ENCODE measurements at regions not wholly inside any gene's neighbourhood (a gene's known extent, or its start where the extent isn't known, plus 50 kb on each side); places are given as distances from the start of the nearest gene placed in this dataset.

GRCh38 chr21:36550761-36551160 lies 70.8 kb upstream of the CLDN14 start:
- H3K27ac Mint-ChIP-seq: no peak overlapping the region
- no peaks in the 10 kb centered on the region for H3K9me3 Mint-ChIP-seq
- no peaks in the 10 kb centered on the region for H3K4me1 Mint-ChIP-seq
- no peak overlapping the region for H3K4me3 Mint-ChIP-seq
- H3K36me3 Mint-ChIP-seq: no peaks in the 10 kb centered on the region
- H3K27me3 Mint-ChIP-seq: peaks cover 3% of the 10 kb centered on the region

GRCh38 chr21:36551321-36551720 lies 71.4 kb upstream of the CLDN14 start:
- H3K27me3 Mint-ChIP-seq: peaks cover 3% of the 10 kb centered on the region
- no peaks in the 10 kb centered on the region for H3K36me3 Mint-ChIP-seq
- no peaks in the 10 kb centered on the region for H3K9me3 Mint-ChIP-seq
- H3K4me1 Mint-ChIP-seq: no peaks in the 10 kb centered on the region
- H3K4me3 Mint-ChIP-seq: no peak overlapping the region
- no peak overlapping the region for H3K27ac Mint-ChIP-seq

DNA sequence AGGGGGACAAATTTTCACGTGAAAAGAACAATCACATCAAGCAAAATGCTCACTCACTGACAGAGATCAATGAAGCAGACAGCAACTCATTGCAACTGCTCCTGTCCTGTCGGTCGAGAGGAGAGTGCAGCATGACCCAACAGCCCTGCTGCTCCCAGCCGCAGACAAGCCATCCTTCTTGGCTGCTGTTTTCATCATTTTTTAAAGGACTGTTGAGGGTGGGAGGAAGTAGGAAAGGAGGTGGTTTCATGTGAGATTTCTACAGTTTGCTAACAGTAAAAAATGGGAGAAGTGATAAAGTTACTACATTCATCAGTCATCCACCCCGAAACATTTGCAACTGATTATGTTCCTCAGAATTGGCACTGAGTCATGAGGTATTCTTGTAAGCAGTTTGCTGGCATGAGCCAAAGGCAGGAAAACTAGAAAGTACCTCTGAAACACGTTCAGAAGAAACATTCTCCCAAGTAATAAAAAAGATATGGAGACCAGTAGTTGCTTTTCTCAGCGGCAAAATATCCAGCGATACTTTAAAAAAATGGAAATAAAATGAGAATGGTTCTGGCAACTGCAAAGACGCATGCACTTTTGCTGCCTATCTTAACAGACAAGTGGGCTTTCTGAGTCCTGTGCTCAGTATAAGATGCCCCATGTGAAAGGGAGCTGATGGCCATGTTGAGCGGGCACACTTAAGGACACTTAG lies 72.0 kb upstream of the CLDN14 start:
- Mint-ChIP-seq H3K27ac (no peak overlapping the region), H3K9me3 (peaks cover 3% of the 10 kb centered on the region), H3K36me3 (no peaks in the 10 kb centered on the region), H3K4me1 (no peaks in the 10 kb centered on the region), H3K27me3 (peaks cover 6% of the 10 kb centered on the region), H3K4me3 (no peak overlapping the region)

GRCh38 chr21:36552434-36552785 lies 72.5 kb upstream of the CLDN14 start:
- peaks cover 4% of the 10 kb centered on the region for H3K27me3 Mint-ChIP-seq
- no peaks in the 10 kb centered on the region for H3K36me3 Mint-ChIP-seq
- H3K27ac Mint-ChIP-seq: no peak overlapping the region
- H3K4me1 Mint-ChIP-seq: no peaks in the 10 kb centered on the region
- H3K4me3 Mint-ChIP-seq: no peak overlapping the region
- peaks cover 5% of the 10 kb centered on the region for H3K9me3 Mint-ChIP-seq

DNA sequence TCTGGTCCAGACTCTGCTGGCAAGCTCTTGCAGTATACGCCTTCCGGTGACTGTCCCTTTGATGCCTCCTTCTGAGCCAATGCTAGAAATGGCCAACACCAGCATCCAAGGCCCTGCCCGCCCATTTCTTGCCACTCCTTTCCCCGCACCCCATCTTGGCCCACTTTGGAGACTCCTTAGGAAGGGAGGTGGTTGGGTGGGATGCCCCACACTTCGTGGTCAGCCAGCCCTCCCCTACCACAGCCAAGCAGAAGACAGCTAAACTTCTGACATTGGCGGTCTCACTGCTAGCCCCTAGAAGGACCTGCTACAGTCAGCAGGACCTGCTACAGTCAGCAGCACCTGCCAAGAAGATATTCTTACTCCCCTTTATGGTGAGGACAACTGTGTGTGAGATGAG lies 73.5 kb upstream of the CLDN14 start:
- H3K36me3 Mint-ChIP-seq: no peaks in the 10 kb centered on the region
- H3K27me3 Mint-ChIP-seq: peaks cover 7% of the 10 kb centered on the region
- H3K4me3 Mint-ChIP-seq: no peak overlapping the region
- peaks cover 10% of the 10 kb centered on the region for H3K9me3 Mint-ChIP-seq
- H3K4me1 Mint-ChIP-seq: no peaks in the 10 kb centered on the region
- no peak overlapping the region for H3K27ac Mint-ChIP-seq

- Mint-ChIP-seq H3K4me1 (no peaks in the 10 kb centered on the region), H3K4me3 (no peak overlapping the region), H3K9me3 (peaks cover 10% of the 10 kb centered on the region), H3K27me3 (peaks cover 9% of the 10 kb centered on the region), H3K27ac (peak overlapping the region; percentile 12), H3K36me3 (no peaks in the 10 kb centered on the region)
Observed at GRCh38 chr21:36554411-36555157, 74.7 kb upstream of the CLDN14 start.

DNA sequence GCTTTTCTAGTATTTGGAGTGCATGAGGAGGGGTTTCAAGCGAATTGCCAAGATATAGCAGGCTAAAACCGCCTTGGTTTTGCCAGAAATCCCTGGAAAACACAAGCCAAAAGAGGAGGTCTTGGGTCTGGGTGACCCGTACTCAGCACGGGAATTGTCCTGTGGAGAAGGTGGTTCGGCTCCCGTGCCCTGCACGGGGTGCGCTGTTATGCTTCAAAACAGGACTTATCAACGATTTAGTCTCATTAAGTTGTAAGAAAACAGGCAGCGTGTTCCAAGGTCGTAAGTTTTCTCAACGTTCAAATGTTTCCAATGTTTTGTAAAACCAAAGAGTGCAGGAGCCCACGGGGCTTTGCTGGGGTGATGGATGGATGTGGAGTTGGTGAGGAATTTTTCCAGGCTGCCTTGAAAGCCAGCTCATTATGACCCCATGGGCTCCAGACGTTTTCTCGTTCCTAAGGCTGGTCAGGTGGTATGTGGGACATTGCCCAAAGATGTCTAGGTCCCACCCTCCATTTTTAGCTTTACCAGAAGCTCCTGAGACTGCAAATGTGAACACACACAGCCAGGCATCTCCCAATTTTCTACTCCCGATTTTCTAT lies 75.4 kb upstream of the CLDN14 start:
- no peak overlapping the region for H3K4me3 Mint-ChIP-seq
- H3K36me3 Mint-ChIP-seq: no peaks in the 10 kb centered on the region
- peaks cover 9% of the 10 kb centered on the region for H3K27me3 Mint-ChIP-seq
- H3K9me3 Mint-ChIP-seq: peaks cover 10% of the 10 kb centered on the region
- H3K27ac Mint-ChIP-seq: no peak overlapping the region
- no peaks in the 10 kb centered on the region for H3K4me1 Mint-ChIP-seq

DNA sequence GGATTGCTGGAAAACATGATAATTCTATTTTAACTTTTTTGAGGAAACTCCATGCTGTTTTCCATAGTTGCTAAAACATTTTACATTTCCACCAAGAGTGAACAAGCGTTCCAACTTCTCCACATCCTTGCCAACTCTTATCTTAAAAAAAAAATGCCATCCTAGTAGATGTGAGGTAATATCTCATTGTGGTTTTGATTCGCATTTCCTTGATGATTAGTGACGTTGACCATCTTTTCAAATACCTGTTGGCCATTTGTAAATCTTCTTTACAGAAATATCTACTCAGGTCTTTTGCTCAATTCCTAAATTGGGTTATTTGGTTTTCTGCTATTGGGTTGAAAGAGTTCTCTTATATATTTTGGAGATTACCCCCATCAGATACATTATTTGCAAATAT lies 77.4 kb upstream of the CLDN14 start:
- Mint-ChIP-seq H3K36me3 (no peaks in the 10 kb centered on the region), H3K4me1 (no peaks in the 10 kb centered on the region), H3K27ac (no peak overlapping the region), H3K27me3 (peaks cover 9% of the 10 kb centered on the region), H3K9me3 (peaks cover 10% of the 10 kb centered on the region), H3K4me3 (no peak overlapping the region)

GRCh38 chr21:36560933-36561575 lies 81.1 kb upstream of the CLDN14 start:
- H3K27me3 Mint-ChIP-seq: peaks cover 15% of the 10 kb centered on the region
- H3K36me3 Mint-ChIP-seq: no peaks in the 10 kb centered on the region
- peaks cover 10% of the 10 kb centered on the region for H3K9me3 Mint-ChIP-seq
- H3K4me1 Mint-ChIP-seq: no peaks in the 10 kb centered on the region
- H3K27ac Mint-ChIP-seq: no peak overlapping the region
- H3K4me3 Mint-ChIP-seq: no peak overlapping the region

- Mint-ChIP-seq H3K4me1 (no peaks in the 10 kb centered on the region), H3K36me3 (no peaks in the 10 kb centered on the region), H3K27me3 (peaks cover 9% of the 10 kb centered on the region), H3K4me3 (no peak overlapping the region), H3K9me3 (no peaks in the 10 kb centered on the region), H3K27ac (no peak overlapping the region)
Observed at GRCh38 chr21:36563341-36563926, 83.5 kb upstream of the CLDN14 start.

DNA sequence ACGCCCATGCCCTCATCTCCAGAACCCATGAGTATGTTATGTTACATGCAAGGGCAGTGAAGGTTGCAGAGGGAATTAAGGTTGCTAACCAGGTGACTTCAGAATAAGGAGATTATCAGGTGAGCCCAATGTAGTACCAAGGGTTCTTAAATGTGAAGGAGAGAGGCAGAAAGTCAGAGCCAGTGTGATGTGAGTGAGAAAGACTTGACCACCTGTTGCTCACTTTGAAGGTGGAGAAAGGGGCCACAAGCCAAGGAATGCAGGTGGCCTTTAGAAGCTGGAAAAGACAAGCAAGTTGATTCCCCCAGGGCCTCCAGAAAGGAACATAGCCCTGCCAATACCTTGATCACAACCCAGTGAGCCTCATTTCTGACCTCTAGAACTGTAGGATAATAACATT lies 84.7 kb upstream of the CLDN14 start:
- Mint-ChIP-seq H3K4me1 (no peaks in the 10 kb centered on the region), H3K27ac (no peak overlapping the region), H3K4me3 (no peak overlapping the region), H3K9me3 (no peaks in the 10 kb centered on the region), H3K36me3 (no peaks in the 10 kb centered on the region), H3K27me3 (peaks cover 8% of the 10 kb centered on the region)

GRCh38 chr21:36565540-36565939 lies 85.6 kb upstream of the CLDN14 start:
- Mint-ChIP-seq H3K27ac (no peak overlapping the region), H3K9me3 (no peaks in the 10 kb centered on the region), H3K4me3 (no peak overlapping the region)

GRCh38 chr21:36566644-36567043 lies 86.7 kb upstream of the CLDN14 start:
- no peaks in the 10 kb centered on the region for H3K9me3 Mint-ChIP-seq
- H3K4me1 Mint-ChIP-seq: no peaks in the 10 kb centered on the region
- no peak overlapping the region for H3K27ac Mint-ChIP-seq
- peaks cover 13% of the 10 kb centered on the region for H3K27me3 Mint-ChIP-seq
- H3K4me3 Mint-ChIP-seq: no peak overlapping the region
- no peaks in the 10 kb centered on the region for H3K36me3 Mint-ChIP-seq

More at GRCh38 chr21:36565540-36565939, 85.6 kb upstream of the CLDN14 start:
- Mint-ChIP-seq H3K27me3 (peaks cover 13% of the 10 kb centered on the region), H3K36me3 (no peaks in the 10 kb centered on the region), H3K4me1 (no peaks in the 10 kb centered on the region)

DNA sequence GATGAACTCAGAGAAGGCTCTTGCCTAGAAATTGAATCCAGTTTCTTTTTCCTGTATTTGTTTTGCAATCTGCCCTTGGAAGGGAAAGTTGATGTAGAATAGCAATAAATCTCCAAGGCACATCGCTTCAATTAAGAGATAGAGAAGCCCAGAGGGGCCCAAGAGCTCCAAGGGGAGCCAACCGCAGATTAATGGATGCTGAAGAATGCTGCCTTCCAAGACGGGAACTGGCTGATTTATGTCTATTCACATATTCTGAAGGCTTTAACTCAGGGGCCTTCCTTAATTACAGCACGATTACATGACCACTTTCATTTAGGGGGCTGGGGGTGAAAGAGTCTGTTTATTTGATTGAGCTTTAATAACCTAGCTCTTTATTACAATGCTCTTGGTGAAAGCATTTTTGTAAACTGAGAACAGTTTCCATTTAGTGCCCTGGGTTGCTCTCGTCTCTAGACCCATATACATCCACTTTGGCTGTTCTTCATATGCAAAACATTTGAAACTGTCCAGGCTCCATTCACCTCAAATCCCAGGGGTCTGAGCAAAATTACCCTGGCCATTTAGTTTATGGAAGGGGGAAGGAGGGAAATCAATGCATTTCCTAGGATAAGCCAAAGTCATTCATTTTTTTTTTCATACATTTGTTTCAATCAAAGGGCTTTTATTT lies 87.4 kb upstream of the CLDN14 start:
- no peak overlapping the region for H3K4me3 Mint-ChIP-seq
- H3K36me3 Mint-ChIP-seq: no peaks in the 10 kb centered on the region
- peaks cover 13% of the 10 kb centered on the region for H3K27me3 Mint-ChIP-seq
- H3K27ac Mint-ChIP-seq: no peak overlapping the region
- no peaks in the 10 kb centered on the region for H3K9me3 Mint-ChIP-seq
- no peaks in the 10 kb centered on the region for H3K4me1 Mint-ChIP-seq

DNA sequence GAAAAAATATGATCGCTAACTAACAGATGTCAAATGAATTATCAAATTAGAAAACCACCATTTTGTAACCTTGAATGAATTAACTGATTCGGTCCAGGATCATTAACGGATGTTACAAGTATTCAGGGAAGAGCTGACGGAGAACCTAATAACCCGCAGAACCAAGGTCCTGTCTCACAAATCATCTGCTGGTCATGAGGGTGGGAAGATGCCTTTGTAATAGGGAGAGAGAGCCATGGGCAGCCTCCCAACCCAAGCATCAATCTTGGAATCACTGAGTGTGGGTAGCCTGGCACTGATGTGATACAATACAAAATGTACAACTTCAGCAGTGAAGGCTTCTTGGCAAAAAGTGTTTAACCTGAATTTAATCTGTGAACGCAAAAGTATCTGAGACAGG lies 89.6 kb upstream of the CLDN14 start:
- no peaks in the 10 kb centered on the region for H3K4me1 Mint-ChIP-seq
- no peaks in the 10 kb centered on the region for H3K9me3 Mint-ChIP-seq
- no peaks in the 10 kb centered on the region for H3K36me3 Mint-ChIP-seq
- no peak overlapping the region for H3K4me3 Mint-ChIP-seq
- no peak overlapping the region for H3K27ac Mint-ChIP-seq
- peaks cover 6% of the 10 kb centered on the region for H3K27me3 Mint-ChIP-seq
